Osteocyte (in vitro differentiated cells): ENCODE measurements at regions not wholly inside any gene's neighbourhood (a gene's known extent, or its start where the extent isn't known, plus 50 kb on each side); places are given as distances from the start of the nearest gene placed in this dataset.
A peak's percentile ranks its signal among the peaks of the same experiment; 100 is the strongest.

ENCODE experiments used
- DNase-seq: peaks from one replicate; pipeline ENCODE4 v3.0.0; 2021; ENCODE audit warnings: mixed read lengths; ENCODE audit not compliant: unreplicated experiment; ENCODE audit errors: extremely low spot score
- H3K27ac Mint-ChIP-seq: one replicate; pipeline ENCODE4 v1.8.0; 2021; ENCODE audit warnings: mild to moderate bottlenecking, mixed read lengths; ENCODE audit not compliant: unreplicated experiment
- H3K27me3 Mint-ChIP-seq: one replicate; pipeline ENCODE4 v1.8.0; 2021; ENCODE audit warnings: mixed read lengths; ENCODE audit not compliant: unreplicated experiment
- H3K36me3 Mint-ChIP-seq: one replicate; pipeline ENCODE4 v1.8.0; 2021; ENCODE audit warnings: mixed read lengths; ENCODE audit not compliant: unreplicated experiment
- H3K4me1 Mint-ChIP-seq: one replicate; pipeline ENCODE4 v1.8.0; 2021; ENCODE audit warnings: mixed read lengths; ENCODE audit not compliant: unreplicated experiment
- H3K4me3 Mint-ChIP-seq: one replicate; pipeline ENCODE4 v1.8.0; 2021; ENCODE audit warnings: mild to moderate bottlenecking, moderate library complexity, mixed read lengths; ENCODE audit not compliant: unreplicated experiment
- H3K9me3 Mint-ChIP-seq: one replicate; pipeline ENCODE4 v1.8.0; 2021; ENCODE audit warnings: mixed read lengths; ENCODE audit not compliant: unreplicated experiment
- TF ChIP-seq, protein P1 (sequence below): fragments of 200-600 bp; sonication (generic); IDR thresholded peaks from 2 replicates; pipeline ENCODE4 v1.5.0; 2021; ENCODE audit warnings: antibody characterized with exemption, mild to moderate bottlenecking, moderate library complexity

GRCh38 chr7:27367933-27368549 is 125.4 kb downstream of the EVX1 start:
- H3K9me3 Mint-ChIP-seq: no peaks in the 10 kb centered on the region
- no peak overlapping the region for H3K27ac Mint-ChIP-seq
- peaks cover 11% of the 10 kb centered on the region for H3K27me3 Mint-ChIP-seq
- no peak overlapping the region for H3K4me3 Mint-ChIP-seq
- H3K4me1 Mint-ChIP-seq: no peaks in the 10 kb centered on the region
- no peak for DNase-seq
- no peaks in the 10 kb centered on the region for H3K36me3 Mint-ChIP-seq
- TF ChIP-seq, protein P1, sequence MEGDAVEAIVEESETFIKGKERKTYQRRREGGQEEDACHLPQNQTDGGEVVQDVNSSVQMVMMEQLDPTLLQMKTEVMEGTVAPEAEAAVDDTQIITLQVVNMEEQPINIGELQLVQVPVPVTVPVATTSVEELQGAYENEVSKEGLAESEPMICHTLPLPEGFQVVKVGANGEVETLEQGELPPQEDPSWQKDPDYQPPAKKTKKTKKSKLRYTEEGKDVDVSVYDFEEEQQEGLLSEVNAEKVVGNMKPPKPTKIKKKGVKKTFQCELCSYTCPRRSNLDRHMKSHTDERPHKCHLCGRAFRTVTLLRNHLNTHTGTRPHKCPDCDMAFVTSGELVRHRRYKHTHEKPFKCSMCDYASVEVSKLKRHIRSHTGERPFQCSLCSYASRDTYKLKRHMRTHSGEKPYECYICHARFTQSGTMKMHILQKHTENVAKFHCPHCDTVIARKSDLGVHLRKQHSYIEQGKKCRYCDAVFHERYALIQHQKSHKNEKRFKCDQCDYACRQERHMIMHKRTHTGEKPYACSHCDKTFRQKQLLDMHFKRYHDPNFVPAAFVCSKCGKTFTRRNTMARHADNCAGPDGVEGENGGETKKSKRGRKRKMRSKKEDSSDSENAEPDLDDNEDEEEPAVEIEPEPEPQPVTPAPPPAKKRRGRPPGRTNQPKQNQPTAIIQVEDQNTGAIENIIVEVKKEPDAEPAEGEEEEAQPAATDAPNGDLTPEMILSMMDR: no peak

DNA sequence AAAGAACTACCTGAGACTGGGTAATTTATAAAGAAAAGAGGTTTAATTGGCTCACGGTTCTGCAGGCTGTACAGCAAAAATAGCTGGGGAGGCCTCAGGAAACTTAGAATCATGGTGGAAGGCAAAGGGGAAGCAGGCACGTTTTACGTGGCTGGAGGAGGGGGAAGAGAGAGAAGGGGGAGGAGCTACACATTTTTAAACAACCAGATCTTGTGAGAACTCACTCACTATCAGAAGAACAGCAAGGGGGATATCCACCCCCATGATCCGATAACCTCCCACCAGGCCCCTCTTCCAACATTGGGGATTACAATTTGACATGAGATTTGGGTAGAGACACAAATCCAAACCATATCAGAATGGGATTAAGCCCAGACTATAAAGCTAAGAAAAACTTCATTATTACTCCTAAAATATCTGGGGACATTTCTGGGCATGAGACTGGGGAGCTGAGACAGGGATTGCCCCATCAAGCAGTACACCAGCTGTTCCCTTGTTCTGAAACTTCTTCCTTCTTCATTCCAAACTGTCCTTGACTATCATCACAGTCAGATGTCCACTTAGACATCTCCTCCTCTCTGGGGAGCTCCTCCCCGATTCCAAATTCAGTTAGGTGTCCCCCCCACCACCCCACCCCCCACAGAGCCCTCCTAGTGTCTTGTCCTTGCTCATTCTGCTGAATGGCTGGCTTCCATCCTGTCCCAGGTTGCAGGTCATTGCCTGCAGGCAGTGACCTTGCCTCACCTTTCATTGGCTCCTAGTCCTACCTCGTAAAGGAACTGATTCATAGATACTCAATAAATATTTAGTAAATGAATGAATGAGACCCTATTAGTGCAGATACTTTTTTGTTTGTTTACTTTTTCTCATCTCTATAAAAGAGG is 132.6 kb downstream of the EVX1 start:
- Mint-ChIP-seq H3K4me3 (no peak overlapping the region), H3K27me3 (peaks cover 24% of the 10 kb centered on the region), H3K4me1 (no peaks in the 10 kb centered on the region), H3K9me3 (no peaks in the 10 kb centered on the region), H3K27ac (no peak overlapping the region), H3K36me3 (no peaks in the 10 kb centered on the region)
- DNase-seq: no peak
- TF ChIP-seq, protein P1: no peak

- Mint-ChIP-seq H3K9me3 (no peaks in the 10 kb centered on the region), H3K27me3 (peaks cover 26% of the 10 kb centered on the region), H3K4me3 (no peak overlapping the region), H3K4me1 (no peaks in the 10 kb centered on the region), H3K27ac (no peak overlapping the region), H3K36me3 (no peaks in the 10 kb centered on the region)
- DNase-seq: no peak
- TF ChIP-seq, protein P1: no peak
Observed at GRCh38 chr7:27375958-27376357, 133.4 kb downstream of the EVX1 start.

- TF ChIP-seq, protein P1: peak; percentile 7
- Mint-ChIP-seq H3K9me3 (no peaks in the 10 kb centered on the region), H3K4me1 (no peaks in the 10 kb centered on the region), H3K36me3 (no peaks in the 10 kb centered on the region), H3K27me3 (peaks cover 26% of the 10 kb centered on the region), H3K4me3 (no peak overlapping the region), H3K27ac (no peak overlapping the region)
- no peak for DNase-seq
Observed at GRCh38 chr7:27377988-27378387, 135.4 kb downstream of the EVX1 start.

- TF ChIP-seq, protein P1: no peak
- H3K9me3 Mint-ChIP-seq: no peaks in the 10 kb centered on the region
- no peak for DNase-seq
Observed at GRCh38 chr7:27382307-27382706, 139.7 kb downstream of the EVX1 start.

More at GRCh38 chr7:27382307-27382706, 139.7 kb downstream of the EVX1 start:
- Mint-ChIP-seq H3K36me3 (no peaks in the 10 kb centered on the region), H3K4me3 (no peak overlapping the region), H3K27me3 (peaks cover 32% of the 10 kb centered on the region), H3K4me1 (no peaks in the 10 kb centered on the region), H3K27ac (no peak overlapping the region)
